TTC549 (cell line): ENCODE measurements at regions not wholly inside any gene's neighbourhood (a gene's known extent, or its start where the extent isn't known, plus 50 kb on each side); places are given as distances from the start of the nearest gene placed in this dataset.
A peak's percentile ranks its signal among the peaks of the same experiment; 100 is the strongest.
"Not testable (repeated sequence)": the region's sequence is repeated elsewhere in the genome, so short reads cannot be mapped to it uniquely, and the experiment has no call there.

Source experiments
- FAIRE-seq: peaks from 2 replicates; lab custom pipeline; 2012; peaks lifted over from hg19 to GRCh38; lab: Jason Lieb, UNC

GRCh38 chr2:77725045-77725444, 202.9 kb upstream of the LRRTM4 start:
- FAIRE-seq: no peak

GRCh38 chr2:77734662-77735340, 212.6 kb upstream of the LRRTM4 start:
- not testable (repeated sequence) for FAIRE-seq

- FAIRE-seq: no peak
These were observed 215.1 kb upstream of the LRRTM4 start for GRCh38 chr2:77737236-77737635.

DNA sequence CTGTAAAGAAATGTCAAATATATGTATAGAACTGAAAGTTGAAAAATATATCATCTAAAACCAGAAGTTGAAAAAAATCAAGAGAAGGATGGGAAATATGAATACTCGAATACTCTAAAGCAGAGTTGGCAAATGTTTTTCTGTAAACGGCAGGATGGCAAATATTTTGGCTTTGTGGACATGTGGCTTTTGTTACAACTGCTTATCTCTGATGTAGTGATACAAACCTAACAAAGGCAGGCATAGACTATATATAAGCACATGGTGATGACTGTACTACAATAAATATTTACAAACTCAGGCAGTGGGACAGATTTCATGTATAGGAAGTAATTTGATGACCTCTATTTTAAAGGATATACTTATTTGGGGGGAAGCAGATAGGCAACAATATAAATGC, 224.6 kb upstream of the LRRTM4 start:
- FAIRE-seq: no peak

GRCh38 chr2:77753710-77754345, 231.7 kb upstream of the LRRTM4 start:
- FAIRE-seq: not testable (repeated sequence)

DNA sequence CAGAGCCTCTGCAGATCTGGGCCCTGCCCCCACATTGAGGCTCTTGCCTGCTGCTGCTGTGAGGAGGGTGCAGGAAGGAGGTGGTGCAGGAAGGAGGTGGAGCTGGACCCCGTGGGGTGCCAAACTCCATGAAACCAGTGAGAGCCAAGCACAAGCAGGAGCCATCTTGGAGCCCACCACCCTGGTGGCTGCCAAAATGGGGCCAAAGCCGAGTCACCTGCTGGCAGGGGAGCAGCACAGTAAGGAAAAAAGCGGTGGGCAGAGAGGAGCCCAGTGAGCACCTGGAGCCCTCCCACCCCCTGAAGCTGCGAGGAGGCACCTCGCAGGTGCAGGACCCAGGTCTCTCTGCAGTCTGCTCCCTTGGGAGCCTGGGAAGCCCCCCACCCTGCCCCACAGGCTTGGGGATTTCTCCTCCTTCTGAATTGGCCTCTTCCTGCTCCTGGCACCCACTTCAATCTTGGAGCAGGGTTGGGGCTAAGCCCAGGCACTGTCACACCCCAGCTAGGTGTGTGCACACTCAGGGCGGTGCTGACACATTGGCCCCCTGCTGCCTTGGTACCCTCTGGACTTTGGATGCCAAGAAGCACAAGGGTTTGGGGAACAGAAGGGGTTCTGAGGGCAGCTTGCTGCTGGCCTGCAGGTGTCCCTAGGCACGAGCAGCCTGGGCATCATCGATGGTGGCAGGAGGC, 245.4 kb upstream of the LRRTM4 start:
- FAIRE-seq: no peak

- no peak for FAIRE-seq
These were observed 246.3 kb upstream of the LRRTM4 start for GRCh38 chr2:77768508-77768907.

- no peak for FAIRE-seq
These were observed 256.7 kb upstream of the LRRTM4 start for GRCh38 chr2:77778917-77779316.

- FAIRE-seq: peak; percentile 79
These were observed 271.3 kb upstream of the LRRTM4 start for GRCh38 chr2:77793500-77793899.

GRCh38 chr2:77796397-77796796, 274.2 kb upstream of the LRRTM4 start:
- FAIRE-seq: no peak

GRCh38 chr2:77797088-77797487, 274.9 kb upstream of the LRRTM4 start:
- no peak for FAIRE-seq

DNA sequence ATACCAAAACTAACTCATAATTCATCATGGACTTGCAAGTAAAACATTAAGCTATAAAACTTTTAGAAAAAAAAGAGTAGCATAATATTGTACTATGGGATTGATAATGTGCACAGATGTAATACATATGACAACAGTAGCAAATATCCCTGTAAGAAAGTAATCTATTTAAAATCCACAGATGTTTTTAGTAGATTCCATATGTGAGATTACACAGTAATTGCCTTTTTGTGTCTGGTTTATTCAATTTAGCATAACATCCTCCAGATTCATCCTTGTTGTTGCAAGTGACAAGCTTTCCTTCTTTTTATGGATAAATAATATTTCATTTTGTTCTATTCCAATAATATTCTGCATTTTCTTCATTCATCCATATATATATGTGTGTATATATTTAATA, 278.2 kb upstream of the LRRTM4 start:
- FAIRE-seq: no peak

GRCh38 chr2:77807531-77808215, 285.5 kb upstream of the LRRTM4 start:
- no peak for FAIRE-seq

DNA sequence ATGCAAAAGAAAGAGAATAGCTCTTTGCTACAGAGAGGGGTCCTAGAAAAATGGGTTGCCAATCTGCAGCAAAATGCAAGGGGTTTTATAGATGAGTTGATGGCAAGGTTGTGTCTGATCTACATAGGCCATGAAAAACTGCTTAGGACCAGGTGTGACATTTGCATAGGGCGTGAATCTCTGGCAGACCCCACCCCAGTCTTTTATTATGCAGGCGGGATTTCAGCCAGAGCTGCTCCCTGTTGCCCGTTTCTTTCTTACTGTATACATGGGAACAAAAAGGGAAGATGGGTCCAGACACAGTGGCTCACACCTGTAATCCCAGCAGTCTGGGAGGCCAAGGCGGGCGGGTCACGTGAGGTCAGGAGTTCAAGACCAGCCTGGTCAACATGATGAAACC, 286.4 kb upstream of the LRRTM4 start:
- FAIRE-seq: no peak

DNA sequence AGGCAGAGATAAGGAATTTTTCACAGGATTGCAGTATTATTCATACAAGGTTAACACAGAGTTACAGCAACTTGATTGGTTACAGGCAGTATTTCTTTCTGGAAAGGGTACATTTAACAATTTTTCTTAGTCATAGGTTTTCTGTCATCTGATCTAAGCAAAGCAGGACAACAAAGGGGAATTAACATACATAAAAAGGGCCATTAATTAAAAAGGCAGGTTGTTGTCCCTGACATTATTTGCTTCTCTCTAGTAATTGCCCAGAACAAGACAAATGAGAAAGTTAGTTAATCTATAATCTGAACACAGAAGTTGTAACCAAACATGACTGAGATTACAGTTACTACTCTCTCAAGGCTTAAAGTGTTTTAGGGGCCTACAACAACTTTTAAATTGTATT, 291.4 kb upstream of the LRRTM4 start:
- no peak for FAIRE-seq

GRCh38 chr2:77816618-77817017, 294.4 kb upstream of the LRRTM4 start:
- FAIRE-seq: no peak

DNA sequence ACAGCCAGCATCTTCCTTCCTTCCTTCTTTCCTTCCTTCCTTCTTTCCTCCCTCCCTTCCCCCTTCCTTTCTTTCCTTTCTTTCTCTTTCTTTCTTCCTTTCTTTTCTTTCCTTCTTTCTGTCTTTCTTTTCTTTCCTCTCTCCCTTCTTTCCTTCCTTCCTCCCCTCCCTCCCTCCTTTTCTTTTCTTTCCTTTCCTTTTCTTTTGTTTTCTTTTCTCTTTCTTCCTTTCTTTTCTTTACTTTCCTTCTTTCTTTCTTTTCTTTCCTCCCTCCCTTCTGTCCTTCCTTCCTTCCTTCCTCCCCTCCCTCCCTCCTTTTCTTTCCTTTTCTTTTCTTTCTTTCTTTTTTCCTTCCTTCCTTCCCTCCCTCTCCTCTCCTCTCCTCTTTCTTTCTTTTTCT, 296.0 kb upstream of the LRRTM4 start:
- FAIRE-seq: no peak

GRCh38 chr2:77823028-77823427, 300.9 kb upstream of the LRRTM4 start:
- FAIRE-seq: no peak

GRCh38 chr2:77831060-77831459, 308.9 kb upstream of the LRRTM4 start:
- no peak for FAIRE-seq

- no peak for FAIRE-seq
These were observed 309.3 kb upstream of the LRRTM4 start for GRCh38 chr2:77831471-77831870.

GRCh38 chr2:77831898-77832297, 309.7 kb upstream of the LRRTM4 start:
- no peak for FAIRE-seq

- no peak for FAIRE-seq
These were observed 312.3 kb upstream of the LRRTM4 start for GRCh38 chr2:77834360-77835002.

GRCh38 chr2:77838441-77838840, 316.3 kb upstream of the LRRTM4 start:
- FAIRE-seq: no peak
